Naive thymus-derived CD4-positive, alpha-beta T cell (primary cell): ENCODE measurements at regions not wholly inside any gene's neighbourhood (a gene's known extent, or its start where the extent isn't known, plus 50 kb on each side); places are given as distances from the start of the nearest gene placed in this dataset.

Experiments
- ATAC-seq: fragments of 150-1000 bp; cut with Tn5 transposase; 2 replicates; pipeline ENCODE4 v1.10.0; 2021; ENCODE audit warnings: mild to moderate bottlenecking, moderate library complexity
- CTCF ChIA-PET: fragments of 350-600 bp; sonication (Branson Sonifier 250); formaldehyde crosslinking; loops from one replicate; lab custom pipeline; 2021; ENCODE audit warnings: antibody characterized with exemption; lab: Charles Lee
- POLR2A ChIA-PET: fragments of 350-600 bp; sonication (Branson Sonifier 250); formaldehyde crosslinking; loops from one replicate; lab custom pipeline; 2021; ENCODE audit warnings: antibody characterized with exemption, inconsistent platforms; lab: Charles Lee
- DNase-seq, 9 donors: peaks; one replicate each; pipeline versions ENCODE4 v3.0.0 to v3.0.0-alpha.2; 2020 to 2022; ENCODE audit warnings: mixed read lengths in 1 of 9
- H3K27ac ChIP-seq: one replicate; pipeline ENCODE4 v1.7.0; 2013; ENCODE audit warnings: mild to moderate bottlenecking, low read depth, low read length, moderate library complexity
- H3K27me3 ChIP-seq, 2 donors: one replicate each; pipeline ENCODE4 v1.7.0; 2013; ENCODE audit warnings: low read length in 2 of 2, mild to moderate bottlenecking in 2 of 2, moderate library complexity in 2 of 2; ENCODE audit not compliant: control insufficient read depth in 2 of 2, insufficient read depth in 2 of 2
- H3K36me3 ChIP-seq, 3 experiments: 1 replicate in 2 of 3; 2 replicates in 1 of 3; pipeline ENCODE4 v1.7.0; 2013; ENCODE audit warnings: low read length in 3 of 3, mild to moderate bottlenecking in 3 of 3, moderate library complexity in 1 of 3; ENCODE audit not compliant: insufficient read depth in 3 of 3, control insufficient read depth in 2 of 3
- H3K4me1 ChIP-seq, 2 donors: one replicate each; pipeline ENCODE4 v1.7.0; 2013; ENCODE audit warnings: low read length in 2 of 2, mild to moderate bottlenecking in 2 of 2, moderate library complexity in 1 of 2; ENCODE audit not compliant: control insufficient read depth in 2 of 2, insufficient read depth in 2 of 2
- H3K4me3 ChIP-seq: 2 replicates; pipeline ENCODE4 v1.7.0; 2013; ENCODE audit warnings: mild to moderate bottlenecking, low read length
- H3K9me3 ChIP-seq, 3 experiments: 1 replicate in 2 of 3; 2 replicates in 1 of 3; pipeline ENCODE4 v1.7.0; 2013; ENCODE audit warnings: low read length in 3 of 3; ENCODE audit not compliant: control insufficient read depth in 2 of 3
- H3K27ac Mint-ChIP-seq, 9 donors: one replicate each; pipeline ENCODE4 v1.8.0; 2020 to 2022; ENCODE audit warnings: mixed read lengths in 9 of 9, mild to moderate bottlenecking in 8 of 9, moderate library complexity in 5 of 9, inconsistent platforms in 2 of 9
- H3K27me3 Mint-ChIP-seq, 5 donors: one replicate each; pipeline ENCODE4 v1.8.0; 2021 to 2022; ENCODE audit warnings: mixed read lengths in 5 of 5, mild to moderate bottlenecking in 1 of 5
- H3K36me3 Mint-ChIP-seq, 5 donors: one replicate each; pipeline ENCODE4 v1.8.0; 2020 to 2022; ENCODE audit warnings: mixed read lengths in 5 of 5, mild to moderate bottlenecking in 3 of 5, inconsistent platforms in 1 of 5
- H3K4me1 Mint-ChIP-seq, 7 donors: one replicate each; pipeline ENCODE4 v1.8.0; 2020 to 2022; ENCODE audit warnings: mixed read lengths in 7 of 7, mild to moderate bottlenecking in 3 of 7, inconsistent platforms in 1 of 7
- H3K4me3 Mint-ChIP-seq, 10 donors: one replicate each; pipeline ENCODE4 v1.8.0; 2020 to 2022; ENCODE audit warnings: mild to moderate bottlenecking in 10 of 10, mixed read lengths in 10 of 10, moderate library complexity in 6 of 10, inconsistent platforms in 2 of 10
- H3K9me3 Mint-ChIP-seq, 11 donors: one replicate each; pipeline ENCODE4 v1.8.0; 2020 to 2022; ENCODE audit warnings: mixed read lengths in 11 of 11, mild to moderate bottlenecking in 4 of 11, inconsistent platforms in 1 of 11, moderate library complexity in 1 of 11
- intact Hi-C, 2 donors: fragments of 100-400 bp; cut with micrococcal nuclease; formaldehyde crosslinking; loops; one replicate each; pipeline ENCODE4 v1.15.1; 2023

DNA sequence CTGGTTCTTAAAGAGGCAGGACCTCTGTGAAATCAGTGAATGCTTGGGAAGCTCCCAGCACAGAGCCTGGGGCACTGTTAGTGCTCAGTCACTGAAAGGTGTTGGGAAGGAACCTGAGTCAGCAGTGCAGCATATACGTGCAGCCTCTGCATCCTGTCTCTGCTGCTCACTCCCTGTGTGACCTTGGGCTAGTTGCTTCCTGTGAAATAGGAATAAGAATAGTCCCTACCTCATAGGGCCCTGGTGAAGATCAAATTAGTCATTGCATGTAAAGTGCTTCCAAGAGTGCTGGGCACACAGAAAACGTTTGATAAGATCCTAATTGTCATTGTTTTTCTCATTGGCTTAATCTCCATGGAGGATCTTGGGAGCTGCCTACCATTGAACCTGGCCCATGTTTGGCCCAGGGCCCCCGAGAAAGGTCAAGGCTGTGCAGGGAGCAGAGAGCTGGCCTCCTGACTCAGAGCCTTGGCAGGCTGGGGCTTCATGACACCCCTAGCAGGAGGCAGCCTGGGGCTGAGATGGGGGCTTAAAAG lies 73.3 kb upstream of the COL13A1 start:
- POLR2A ChIA-PET = no interaction called here
- no peak overlapping the region for H3K4me3 Mint-ChIP-seq
- no peaks in the 10 kb centered on the region for H3K9me3 ChIP-seq
- ATAC-seq (no peak), DNase-seq (no peak)
- H3K27ac ChIP-seq = no peak overlapping the region
- H3K36me3 Mint-ChIP-seq = no peaks in the 10 kb centered on the region
- CTCF ChIA-PET = interaction anchor here (1.2 kb wide), 1 partner anchor 11 kb away, joined by 3 read pairs; no protein-coding TSS in a partner anchor
- no peaks in the 10 kb centered on the region for H3K9me3 Mint-ChIP-seq
- peaks cover 6 to 26% (median 25%) of the 10 kb centered on the region in 5 donors for H3K27me3 Mint-ChIP-seq
- intact Hi-C loops = no loop called here
- peaks cover 0 to 8% (median 0%) of the 10 kb centered on the region in 7 donors for H3K4me1 Mint-ChIP-seq
- H3K4me1 ChIP-seq = no peaks in the 10 kb centered on the region
- H3K27me3 ChIP-seq = no peaks in the 10 kb centered on the region
- H3K4me3 ChIP-seq = no peak overlapping the region
- no peak overlapping the region for H3K27ac Mint-ChIP-seq
- no peaks in the 10 kb centered on the region for H3K36me3 ChIP-seq

DNA sequence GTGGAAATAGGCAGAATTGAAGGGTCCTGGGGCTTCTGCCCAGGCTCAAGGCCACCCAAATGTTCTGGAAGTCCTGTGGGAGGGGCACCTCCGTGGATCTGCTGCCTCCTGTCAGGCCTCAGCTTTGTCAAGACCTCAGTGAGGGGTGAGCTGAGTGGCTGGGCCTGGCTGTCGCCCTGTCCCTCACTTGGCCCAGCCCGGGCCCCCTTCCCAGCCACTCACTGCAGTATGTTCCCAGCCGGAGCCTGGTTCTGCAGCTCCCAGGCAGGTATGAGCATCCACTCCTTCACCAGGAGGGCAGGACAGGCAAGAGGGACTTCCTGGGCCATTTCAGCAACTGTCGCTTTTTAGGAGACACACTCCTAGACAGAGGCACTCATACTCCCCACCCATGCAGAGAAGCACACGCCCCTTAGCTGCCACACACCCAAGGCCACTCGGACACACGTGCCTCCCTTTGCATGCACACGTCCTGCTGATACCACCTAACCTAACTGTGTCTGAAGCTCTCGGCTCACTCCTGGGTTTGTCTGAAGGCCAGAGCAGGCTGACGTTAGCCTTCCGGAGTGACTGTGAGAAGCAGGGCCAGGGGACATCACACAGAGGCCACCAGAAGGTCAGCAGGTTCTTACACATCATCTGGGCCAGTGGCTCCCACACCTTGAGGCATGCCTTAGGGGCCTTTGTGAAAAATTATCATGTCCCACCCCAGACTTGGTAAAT lies 72.2 kb upstream of the COL13A1 start:
- no peaks in the 10 kb centered on the region for H3K36me3 Mint-ChIP-seq
- H3K27ac Mint-ChIP-seq = no peak overlapping the region
- H3K27me3 ChIP-seq = no peaks in the 10 kb centered on the region
- no peaks in the 10 kb centered on the region for H3K9me3 ChIP-seq
- no peak overlapping the region for H3K27ac ChIP-seq
- H3K4me3 ChIP-seq = no peak overlapping the region
- H3K4me3 Mint-ChIP-seq = no peak overlapping the region
- no peaks in the 10 kb centered on the region for H3K9me3 Mint-ChIP-seq
- H3K36me3 ChIP-seq = no peaks in the 10 kb centered on the region
- CTCF ChIA-PET = no interaction called here
- peaks cover 0 to 18% (median 16%) of the 10 kb centered on the region in 5 donors for H3K27me3 Mint-ChIP-seq
- H3K4me1 Mint-ChIP-seq = peaks cover 4 to 15% (median 6%) of the 10 kb centered on the region in 7 donors
- intact Hi-C loops = no loop called here
- DNase-seq (no peak), ATAC-seq (no peak)
- H3K4me1 ChIP-seq = no peaks in the 10 kb centered on the region
- POLR2A ChIA-PET = no interaction called here

DNA sequence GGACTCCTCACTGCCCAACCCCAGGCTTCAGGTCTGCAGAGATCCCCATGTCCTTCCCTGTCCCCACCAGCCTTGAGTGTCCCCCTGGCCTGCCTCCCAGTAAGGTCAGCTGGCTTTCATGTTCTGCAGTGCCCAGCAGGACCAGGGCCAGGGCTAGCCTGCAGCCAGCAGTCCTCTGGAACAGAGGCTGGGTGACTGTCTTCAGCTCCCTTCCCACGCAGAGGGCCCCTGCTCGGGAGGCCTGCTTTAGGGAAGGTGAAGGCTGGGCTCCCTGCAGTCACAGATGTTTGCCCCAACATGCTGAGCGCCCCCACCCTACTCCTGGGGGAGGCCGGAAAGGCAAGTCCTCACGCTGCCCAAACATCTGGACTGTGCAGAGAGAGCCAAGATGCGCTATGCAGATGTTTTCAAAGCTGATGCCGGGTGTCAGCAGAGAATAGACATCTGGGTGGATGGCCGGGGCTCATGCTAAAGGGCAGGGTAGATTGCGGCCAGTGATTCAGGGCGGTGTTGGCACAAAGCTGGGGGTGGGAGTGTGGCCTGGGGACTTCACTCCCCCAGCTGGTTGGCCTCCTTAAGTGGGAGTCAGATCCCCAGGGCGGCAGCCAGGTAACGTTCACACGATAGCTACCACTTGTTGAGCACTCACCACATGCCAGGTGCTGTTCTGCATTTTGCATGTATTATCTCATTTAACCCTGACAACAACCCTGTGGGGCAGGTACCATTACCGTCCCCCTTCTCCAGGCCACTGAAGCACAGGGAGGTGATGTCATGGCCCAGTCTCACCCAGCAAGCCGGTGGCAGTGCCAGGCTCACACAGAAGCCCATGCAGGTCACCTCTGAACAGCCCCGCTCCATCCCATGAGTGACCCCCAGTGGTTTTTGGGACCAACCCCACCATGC lies 71.2 kb upstream of the COL13A1 start:
- POLR2A ChIA-PET = no interaction called here
- Histone ChIP-seq H3K27ac (no peak overlapping the region), H3K36me3 (no peaks in the 10 kb centered on the region), H3K27me3 (no peaks in the 10 kb centered on the region), H3K9me3 (no peaks in the 10 kb centered on the region), H3K4me1 (no peaks in the 10 kb centered on the region), H3K4me3 (no peak overlapping the region)
- DNase-seq = no peak
- CTCF ChIA-PET = no interaction called here
- no peaks in the 10 kb centered on the region for H3K9me3 Mint-ChIP-seq
- no peak for ATAC-seq
- no peak overlapping the region for H3K4me3 Mint-ChIP-seq
- no peaks in the 10 kb centered on the region for H3K36me3 Mint-ChIP-seq
- peaks cover 0 to 18% (median 10%) of the 10 kb centered on the region in 5 donors for H3K27me3 Mint-ChIP-seq
- H3K4me1 Mint-ChIP-seq = peaks cover 9 to 21% (median 10%) of the 10 kb centered on the region in 7 donors
- H3K27ac Mint-ChIP-seq = no peak overlapping the region
- intact Hi-C loops = no loop called here

DNA sequence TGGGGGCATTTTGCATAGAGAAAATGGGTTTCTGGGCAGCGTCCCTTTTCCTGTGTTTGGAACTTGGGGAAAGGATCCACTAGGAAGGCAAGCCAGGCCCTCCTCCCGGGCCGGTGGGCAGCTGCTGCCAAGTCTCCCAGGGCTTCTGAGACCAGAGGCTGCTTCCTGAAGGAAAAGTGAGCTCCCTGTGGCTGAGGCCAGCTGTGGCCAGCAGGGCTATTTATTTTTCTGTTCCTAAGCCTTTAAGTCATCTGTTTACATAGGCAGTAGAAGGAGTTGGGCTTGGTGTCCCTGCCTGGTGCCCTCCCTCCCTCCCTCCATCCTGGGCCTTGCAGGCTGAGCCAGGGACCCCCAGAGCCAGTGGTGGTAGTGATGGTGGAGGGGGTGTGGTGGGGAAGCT lies 70.5 kb upstream of the COL13A1 start:
- ChIA-PET CTCF (no interaction called here), POLR2A (no interaction called here)
- H3K27ac ChIP-seq = no peak overlapping the region
- no peaks in the 10 kb centered on the region for H3K36me3 ChIP-seq
- H3K4me3 ChIP-seq = no peak overlapping the region
- DNase-seq (no peak), ATAC-seq (no peak)
- Mint-ChIP-seq H3K9me3 (no peaks in the 10 kb centered on the region), H3K4me1 (peaks cover 9 to 21% (median 14%) of the 10 kb centered on the region in 7 donors), H3K27me3 (peaks cover 0 to 16% (median 7%) of the 10 kb centered on the region in 5 donors), H3K4me3 (no peak overlapping the region), H3K36me3 (no peaks in the 10 kb centered on the region), H3K27ac (no peak overlapping the region)
- no peaks in the 10 kb centered on the region for H3K27me3 ChIP-seq
- intact Hi-C loops = no loop called here
- no peaks in the 10 kb centered on the region for H3K9me3 ChIP-seq
- no peaks in the 10 kb centered on the region for H3K4me1 ChIP-seq

DNA sequence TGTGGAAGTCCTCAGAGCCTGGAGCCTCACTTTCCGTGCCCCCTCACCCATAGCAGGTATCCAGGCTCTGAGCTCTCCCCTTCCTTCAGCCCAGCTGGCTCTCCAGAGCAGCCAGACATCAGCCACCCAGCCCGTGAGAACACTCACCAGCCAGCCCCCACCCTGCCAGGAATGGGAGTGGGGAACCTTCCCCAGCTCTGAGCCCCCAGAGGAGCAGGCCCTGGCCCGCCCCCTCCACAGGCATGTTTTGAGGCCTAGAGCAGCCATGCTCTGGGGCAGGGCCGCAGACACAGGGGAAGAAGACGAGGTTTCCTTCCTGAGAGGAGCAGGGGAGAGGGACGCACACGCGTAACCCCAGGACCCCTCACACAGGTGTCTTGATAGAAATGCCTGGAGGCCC lies 70.0 kb upstream of the COL13A1 start:
- intact Hi-C loops = no loop called here
- DNase-seq (no peak), ATAC-seq (no peak)
- Histone ChIP-seq H3K27ac (no peak overlapping the region), H3K4me1 (no peaks in the 10 kb centered on the region), H3K4me3 (no peak overlapping the region), H3K27me3 (no peaks in the 10 kb centered on the region), H3K9me3 (no peaks in the 10 kb centered on the region), H3K36me3 (no peaks in the 10 kb centered on the region)
- Mint-ChIP-seq H3K4me3 (no peak overlapping the region), H3K9me3 (no peaks in the 10 kb centered on the region), H3K27me3 (peaks cover 0 to 11% (median 5%) of the 10 kb centered on the region in 5 donors), H3K36me3 (no peaks in the 10 kb centered on the region), H3K27ac (no peak overlapping the region), H3K4me1 (peaks cover 8 to 21% (median 14%) of the 10 kb centered on the region in 7 donors)
- ChIA-PET CTCF (no interaction called here), POLR2A (no interaction called here)

DNA sequence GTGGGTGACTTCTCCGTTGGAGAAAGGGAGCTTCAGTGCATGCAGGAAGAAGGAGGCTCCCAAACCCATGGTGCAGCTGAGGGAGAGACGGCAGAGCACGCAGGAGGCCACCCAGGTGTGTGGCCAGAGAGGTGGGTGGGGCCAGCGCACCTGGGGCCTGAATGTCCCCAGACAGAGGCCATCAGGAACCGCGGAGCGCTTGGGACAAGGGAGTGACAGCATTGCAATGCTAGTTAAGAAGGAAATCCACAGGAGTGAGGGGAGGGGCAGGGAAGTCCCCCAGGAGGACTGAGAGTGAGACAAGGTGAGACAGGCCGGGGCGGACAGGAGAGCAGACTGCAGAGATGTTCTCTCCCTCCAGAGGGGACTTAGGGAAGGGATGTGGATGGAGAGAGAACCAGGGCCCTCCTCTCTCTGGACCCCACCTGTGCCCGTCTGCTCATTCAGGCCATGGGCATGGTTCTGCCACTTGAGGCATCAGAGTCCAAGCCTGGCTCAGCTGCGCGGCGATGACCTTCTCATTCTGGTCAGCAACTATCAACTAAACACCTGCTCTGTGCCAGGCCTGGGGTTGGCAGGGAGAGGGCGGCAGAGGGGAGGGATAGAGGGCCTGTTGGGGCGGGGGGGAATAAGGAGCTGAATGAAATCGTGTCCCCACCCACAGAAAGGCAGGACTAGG lies 69.4 kb upstream of the COL13A1 start:
- Mint-ChIP-seq H3K27me3 (peaks cover 0 to 8% (median 5%) of the 10 kb centered on the region in 5 donors), H3K4me1 (peaks cover 8 to 21% (median 14%) of the 10 kb centered on the region in 7 donors), H3K4me3 (no peak overlapping the region), H3K9me3 (no peaks in the 10 kb centered on the region), H3K36me3 (no peaks in the 10 kb centered on the region), H3K27ac (no peak overlapping the region)
- Histone ChIP-seq H3K9me3 (no peaks in the 10 kb centered on the region), H3K27me3 (no peaks in the 10 kb centered on the region), H3K4me3 (no peak overlapping the region), H3K36me3 (no peaks in the 10 kb centered on the region), H3K27ac (no peak overlapping the region), H3K4me1 (no peaks in the 10 kb centered on the region)
- ChIA-PET POLR2A (no interaction called here), CTCF (no interaction called here)
- intact Hi-C loops = no loop called here
- no peak for ATAC-seq
- no peak for DNase-seq
